GM20000 (cell line): ENCODE measurements at regions not wholly inside any gene's neighbourhood (a gene's known extent, or its start where the extent isn't known, plus 50 kb on each side); places are given as distances from the start of the nearest gene placed in this dataset.

Experiments
- DNase-seq: peaks from one replicate; pipeline ENCODE4 v3.0.0; 2012; ENCODE audit warnings: low spot score
- CTCF ChIP-seq: IDR thresholded peaks from 2 replicates; pipeline ENCODE4 v1.5.1; 2012; ENCODE audit warnings: mild to moderate bottlenecking, control low read depth; ENCODE audit errors: extremely low read depth, missing control alignments

GRCh38 chr7:112892263-112892662 is 102.1 kb upstream of the TMEM168 start:
- DNase-seq: no peak
- no peak for TF ChIP-seq CTCF

- no peak for TF ChIP-seq CTCF
- DNase-seq: no peak
Observed at GRCh38 chr7:112891698-112892097, 101.5 kb upstream of the TMEM168 start.

DNA sequence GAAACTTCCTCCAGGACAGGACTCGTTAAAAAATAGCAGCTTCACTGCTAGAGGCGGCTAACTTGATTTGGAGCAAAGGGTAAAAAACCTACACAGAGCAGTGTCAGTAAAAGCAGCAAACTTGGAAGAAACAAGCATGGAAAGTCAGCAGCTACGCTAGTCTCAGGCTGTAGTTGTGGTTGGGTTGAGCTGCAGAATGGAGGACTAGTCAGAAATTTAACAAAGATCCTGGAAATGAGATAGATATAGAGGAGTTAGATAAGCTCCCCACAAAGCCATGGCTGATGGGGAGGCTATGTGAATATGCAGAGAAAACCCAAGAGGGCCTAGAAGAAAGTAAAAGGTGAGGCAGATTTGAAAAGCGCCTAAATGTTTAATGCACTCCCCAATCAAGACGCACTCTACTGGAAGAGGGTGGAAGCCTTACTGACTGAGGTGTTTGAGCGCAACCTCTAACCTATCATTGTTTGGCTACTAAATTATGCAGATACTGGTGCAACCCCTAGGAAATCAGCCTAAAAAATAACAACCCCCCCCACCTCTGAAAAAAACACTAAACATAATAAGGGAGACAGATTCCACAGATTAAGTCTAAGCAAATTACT is 99.7 kb upstream of the TMEM168 start:
- DNase-seq: no peak
- no peak for TF ChIP-seq CTCF

- DNase-seq: no peak
- TF ChIP-seq CTCF: no peak
Observed at GRCh38 chr7:112889268-112889667, 99.1 kb upstream of the TMEM168 start.

DNA sequence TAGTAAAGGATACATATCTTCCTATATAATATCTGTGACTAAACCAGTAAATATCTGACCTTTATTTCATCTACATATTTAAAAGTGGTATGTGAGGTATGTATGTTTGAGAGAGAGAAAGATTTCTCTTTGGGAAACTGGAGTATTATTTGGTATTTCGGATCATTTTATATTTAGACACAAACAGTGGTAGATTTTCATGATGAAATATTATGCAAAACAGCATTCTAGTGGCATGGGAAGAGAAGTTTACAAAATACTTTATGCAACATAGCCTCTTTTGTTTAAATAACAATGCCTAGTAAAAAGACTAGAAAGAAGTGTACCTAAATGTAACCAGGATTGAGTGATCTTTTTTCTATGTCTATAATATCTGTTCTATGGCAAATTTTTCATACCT is 98.6 kb upstream of the TMEM168 start:
- no peak for DNase-seq
- TF ChIP-seq CTCF: no peak

GRCh38 chr7:112887976-112888375 is 97.8 kb upstream of the TMEM168 start:
- no peak for DNase-seq

GRCh38 chr7:112887337-112887736 is 97.1 kb upstream of the TMEM168 start:
- DNase-seq: no peak
- TF ChIP-seq CTCF: no peak

More at GRCh38 chr7:112887976-112888375, 97.8 kb upstream of the TMEM168 start:
- TF ChIP-seq CTCF: no peak

DNA sequence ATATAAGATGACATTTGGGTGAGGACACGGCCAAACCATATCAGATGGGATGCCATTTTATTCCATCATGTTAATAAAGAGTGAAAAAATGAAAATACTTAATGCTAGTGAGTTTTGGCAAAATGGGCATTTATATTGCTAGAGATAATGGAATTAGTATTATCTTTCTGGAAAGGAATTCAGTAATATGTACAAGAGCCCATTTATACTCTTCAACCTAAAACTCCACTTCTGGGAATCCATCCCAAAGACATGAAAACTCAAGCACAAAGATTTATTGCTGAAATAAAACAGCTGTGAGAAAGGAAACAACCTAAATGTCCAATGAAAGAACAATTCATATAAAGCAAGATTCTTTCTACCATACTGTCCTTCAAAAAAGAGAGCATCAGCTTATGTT is 96.0 kb upstream of the TMEM168 start:
- no peak for TF ChIP-seq CTCF
- DNase-seq: no peak
